ENCODE measurements at regions not wholly inside any gene's neighbourhood (a gene's known extent, or its start where the extent isn't known, plus 50 kb on each side); places are given as distances from the start of the nearest gene placed in this dataset.

- H2BK120ac ChIP-seq (replicated peaks; ENCODE audit: low read depth, low read length), result no peak overlapping the region
- no peak overlapping the region; a peak in 1 of 4 replicates for H3K4me2 ChIP-seq (ENCODE audit: insufficient read depth in 1 of 2, low read depth in 2 of 2, low read length in 2 of 2)
- DNase-seq (ENCODE audit: low read depth in 1 of 2, low spot score in 2 of 2) (no peak), FAIRE-seq (no peak)
- no peaks in the 10 kb centered on the region for H4K20me1 ChIP-seq (replicated peaks in 1 of 2; ENCODE audit: control insufficient read depth in 1 of 2, insufficient read depth in 2 of 2, low read length in 2 of 2)
- H2AFZ ChIP-seq (ENCODE audit: low read length), result peak overlapping the region; percentile 98
- H2AK5ac ChIP-seq (ENCODE audit: low read depth, low read length), result no peak overlapping the region
- no peak overlapping the region for H2BK12ac ChIP-seq (ENCODE audit: low read depth, low read length)
- no peak overlapping the region for H3K18ac ChIP-seq (ENCODE audit: extremely low read depth, low read length)
- 0 out of 7 replicates have a peak overlapping the region, but pooled peaks of 1 of the 4 experiments have one; percentile 44 for H3K9ac ChIP-seq (replicated peaks in 1 of 4; ENCODE audit: extremely low read depth in 1 of 4, low read depth in 3 of 4, low read length in 3 of 4)
- H3K56ac ChIP-seq (replicated peaks; ENCODE audit: insufficient read length, low read depth, low read length), result no peak overlapping the region
- H3K4me1 ChIP-seq (replicated peaks in 1 of 4; ENCODE audit: control insufficient read depth in 3 of 4, insufficient read depth in 4 of 4, low read length in 3 of 4), result peaks cover 0 to 5% (median 2%) of the 10 kb centered on the region in 4 experiments; a peak in 4 of 7 replicates
- H3K23me2 ChIP-seq (ENCODE audit: low read depth, low read length), result no peaks in the 10 kb centered on the region
- no peaks in the 10 kb centered on the region for H3K79me1 ChIP-seq (ENCODE audit: low read depth, low read length)
- no peak overlapping the region for H2BK5ac ChIP-seq (ENCODE audit: low read depth, low read length)
- no peak overlapping the region for H3K14ac ChIP-seq (ENCODE audit: insufficient read length)
- no peak overlapping the region for H4K5ac ChIP-seq (ENCODE audit: insufficient read length, low read depth, low read length)
- H3K27ac ChIP-seq (ENCODE audit: low read depth, low read length), result no peak overlapping the region
- ChIA-PET POLR2A (ENCODE audit: partially characterized antibody) (interaction anchor here (0.7 kb wide), 1 partner anchor 20 kb away, joined by 3 read pairs; no protein-coding TSS in a partner anchor), CTCF (ENCODE audit: partially characterized antibody) (interaction anchor here (0.6 to 2.3 kb wide), 7 partner anchors 12 to 174 kb away, joined by 3 to 9 read pairs (median 4); no protein-coding TSS in a partner anchor)
- H3K4me3 ChIP-seq (ENCODE audit: extremely low read depth in 1 of 4, insufficient read depth in 2 of 4, low read depth in 3 of 4, low read length in 4 of 4), result no peak overlapping the region
- WGBS, 2 experiments (ENCODE audit: extremely low coverage in 1 of 2, insufficient coverage in 1 of 2, insufficient read length in 1 of 2, insufficient replicate concordance in 2 of 2, low coverage in 1 of 2, low lambda C conversion rate in 2 of 2, missing lambda C conversion rate in 1 of 2), result 75% methylated on average over 7 of the region's 7 CpGs; no CpG with 5 or more reads in 1 of the 2 experiments
- no peak overlapping the region for H2BK20ac ChIP-seq (ENCODE audit: low read length)
- no peak overlapping the region for H2BK15ac ChIP-seq (ENCODE audit: low read length)
- H3K23ac ChIP-seq (ENCODE audit: insufficient read length), result no peak overlapping the region
- H3K79me2 ChIP-seq (ENCODE audit: control insufficient read depth in 1 of 2, insufficient read depth in 2 of 2, low read length in 2 of 2), result no peaks in the 10 kb centered on the region
- no peaks in the 10 kb centered on the region for H3K36me3 ChIP-seq (ENCODE audit: control insufficient read depth in 2 of 4, insufficient read depth in 4 of 4, low read length in 3 of 4)
- no peaks in the 10 kb centered on the region for H3K9me3 ChIP-seq (ENCODE audit: insufficient read depth in 2 of 2, low read depth in 1 of 2, low read length in 1 of 2)
- H4K8ac ChIP-seq (ENCODE audit: extremely low read depth, insufficient read depth, low read length), result peak overlapping the region; percentile 51; the same call in 1 of the 2 replicates
- TF ChIP-seq TBP (IDR thresholded peaks at IDR 0.05; ENCODE audit: low read depth, low read length) (no peak), TEAD4 (IDR thresholded peaks at IDR 0.05; ENCODE audit: low read depth, low read length) (0 out of 2 replicates have a peak, but pooled peaks have one; percentile 21)
- H3K4ac ChIP-seq (replicated peaks; ENCODE audit: insufficient read length, low read depth, low read length), result no peak overlapping the region
- H3K27me3 ChIP-seq (replicated peaks in 1 of 4; ENCODE audit: control insufficient read depth in 3 of 4, extremely low read depth in 1 of 4, insufficient read depth in 3 of 4, low read length in 3 of 4), result no peaks in the 10 kb centered on the region; a peak in 1 of 7 replicates
- peak overlapping the region; percentile 38 for H4K91ac ChIP-seq (replicated peaks; ENCODE audit: insufficient read length, low read length)
Measured at GRCh38 chr11:134901542-134901941, 489.5 kb upstream of the B3GAT1 start.
